ENCODE measurements at regions not wholly inside any gene's neighbourhood (a gene's known extent, or its start where the extent isn't known, plus 50 kb on each side); places are given as distances from the start of the nearest gene placed in this dataset.
"Not testable (repeated sequence)": the region's sequence is repeated elsewhere in the genome, so short reads cannot be mapped to it uniquely, and the experiment has no call there.

DNA sequence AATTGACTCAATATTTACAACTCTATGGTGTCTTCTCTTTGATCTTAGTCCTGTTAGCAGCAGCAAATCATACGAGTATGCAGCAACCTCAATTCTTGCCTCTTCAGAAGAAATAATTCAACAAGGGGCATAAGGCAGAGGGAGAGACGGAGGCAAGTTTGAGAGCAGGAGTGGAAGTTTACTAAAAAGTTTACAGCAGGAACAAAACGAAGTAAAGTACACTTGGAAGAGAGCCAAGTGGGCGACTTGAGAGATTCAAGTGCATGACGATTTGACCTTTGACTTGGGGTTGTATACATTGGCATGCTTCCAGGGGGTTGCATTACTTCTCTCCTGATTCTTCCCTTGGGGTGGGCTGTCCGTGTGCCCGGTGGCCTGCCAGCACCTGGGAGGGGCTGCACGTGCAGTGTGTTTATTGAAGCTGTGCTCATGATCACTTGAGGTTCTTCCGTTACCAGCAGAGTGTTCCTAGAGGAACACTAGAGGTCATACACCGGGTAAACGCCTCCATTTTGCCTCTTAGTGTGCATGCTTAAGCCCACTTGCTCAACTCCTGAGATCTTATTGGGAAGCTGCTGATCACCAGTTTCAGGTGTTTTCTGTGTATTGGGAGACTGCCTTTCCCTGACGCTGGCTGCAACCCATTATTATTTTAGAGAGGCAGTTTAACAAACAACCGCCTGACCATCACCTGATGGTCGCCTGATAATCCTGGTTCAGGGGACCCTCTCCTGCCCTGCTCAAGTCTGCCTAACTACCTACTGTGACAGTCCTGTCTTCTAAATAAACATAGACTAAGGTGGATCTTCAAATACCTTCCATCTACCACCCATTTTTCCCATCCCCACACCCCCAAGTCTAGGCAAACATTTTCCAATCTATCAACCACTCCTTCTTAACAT is 172.4 kb upstream of the MYLIP start:
- DNase-seq (ENCODE audit: low read depth), result no peak

DNA sequence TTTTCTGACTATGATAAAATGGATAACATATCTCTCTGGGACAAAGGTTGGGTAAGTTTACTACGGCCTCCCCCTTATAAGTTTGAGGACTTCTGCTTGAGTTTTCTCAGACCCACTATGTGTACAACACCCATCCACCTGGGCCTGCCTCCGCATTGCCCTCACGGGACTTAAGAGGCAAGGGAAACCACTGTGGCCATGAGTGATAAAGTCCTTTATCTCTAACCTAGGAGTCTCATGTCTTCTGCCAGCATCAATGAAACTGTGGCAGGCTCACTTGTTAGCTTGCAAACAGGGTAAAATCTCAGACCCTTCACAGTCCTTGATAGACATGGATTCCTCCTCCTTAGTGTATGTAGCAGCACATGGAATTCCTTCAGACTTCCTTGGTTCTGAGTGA is 173.4 kb upstream of the MYLIP start:
- no peak for DNase-seq (ENCODE audit: low read depth)

DNA sequence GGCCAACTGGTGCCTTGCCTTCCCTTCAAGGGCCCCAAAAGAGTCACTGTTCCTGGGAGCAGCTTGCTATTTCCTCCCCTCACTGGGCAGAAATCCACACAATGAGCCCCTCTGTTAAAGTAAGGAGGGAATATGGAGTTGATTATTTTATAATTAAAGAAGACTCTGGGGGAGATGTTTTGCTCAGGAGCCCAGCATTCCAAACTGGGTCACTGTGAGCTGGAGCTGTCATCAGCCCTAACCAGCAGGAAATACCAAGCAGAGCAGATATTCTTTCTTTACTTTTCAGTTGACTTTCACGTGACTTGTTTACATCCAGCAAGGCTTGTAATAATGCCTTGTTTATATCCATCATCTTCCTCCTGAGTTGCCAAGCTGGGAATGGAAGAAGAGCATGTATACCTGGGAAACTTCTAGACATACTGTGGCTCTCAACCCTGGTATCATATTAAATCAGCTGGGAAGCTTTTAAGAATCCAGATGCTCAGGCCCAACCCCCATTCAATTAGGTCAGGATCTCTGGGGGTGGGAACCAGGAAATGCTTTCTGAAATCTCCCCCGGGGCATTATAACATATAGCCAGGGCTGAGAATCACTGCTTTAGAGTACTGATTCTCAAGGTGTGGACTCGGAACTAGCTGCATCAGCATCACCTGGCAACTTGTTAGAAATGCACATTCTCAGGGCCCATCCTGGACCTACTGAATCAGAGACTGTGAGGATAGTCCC is 175.6 kb upstream of the MYLIP start:
- DNase-seq (ENCODE audit: low read depth), result no peak

DNA sequence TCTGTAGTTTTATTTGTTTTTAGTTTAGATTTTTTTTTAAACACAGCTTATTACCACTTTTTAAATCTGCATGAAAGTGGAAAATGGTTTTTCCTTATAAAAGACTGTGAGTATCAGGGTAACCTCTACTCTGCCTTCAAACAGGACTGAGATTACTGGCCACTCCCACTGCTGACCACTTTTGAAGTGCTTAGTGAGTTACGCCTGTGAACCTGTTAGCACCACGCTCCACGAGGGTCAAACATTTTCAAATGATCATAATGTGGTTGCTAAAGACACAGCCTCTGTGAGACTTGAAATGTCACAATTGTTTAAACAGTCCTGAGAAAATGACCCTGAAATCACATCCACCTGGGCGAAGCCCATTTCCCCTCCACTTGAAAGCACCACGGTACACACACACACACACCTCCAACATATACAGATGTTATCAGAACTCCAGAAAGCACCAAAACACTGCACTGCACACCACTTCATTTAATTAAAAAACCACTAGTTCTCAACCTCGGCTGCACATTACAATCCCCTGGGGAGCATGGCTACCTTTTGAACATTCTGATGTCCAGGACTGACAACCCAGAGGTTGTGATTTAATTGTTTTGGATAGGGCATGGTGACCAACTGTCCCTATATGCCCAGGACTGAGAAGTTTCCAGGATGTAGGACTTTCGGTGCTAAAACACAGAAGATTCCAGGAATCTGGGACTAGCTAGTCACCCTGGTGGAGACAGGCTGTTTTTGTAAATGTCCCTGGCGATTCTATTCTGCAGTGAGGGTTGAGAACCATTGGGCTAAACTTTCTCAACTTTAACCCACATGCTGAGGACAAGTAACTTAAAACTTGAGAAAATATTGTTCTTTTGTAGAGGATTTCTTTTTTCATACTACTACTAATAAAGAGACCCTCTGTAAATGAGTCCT is 176.4 kb upstream of the MYLIP start:
- no peak for DNase-seq (ENCODE audit: low read depth)

DNA sequence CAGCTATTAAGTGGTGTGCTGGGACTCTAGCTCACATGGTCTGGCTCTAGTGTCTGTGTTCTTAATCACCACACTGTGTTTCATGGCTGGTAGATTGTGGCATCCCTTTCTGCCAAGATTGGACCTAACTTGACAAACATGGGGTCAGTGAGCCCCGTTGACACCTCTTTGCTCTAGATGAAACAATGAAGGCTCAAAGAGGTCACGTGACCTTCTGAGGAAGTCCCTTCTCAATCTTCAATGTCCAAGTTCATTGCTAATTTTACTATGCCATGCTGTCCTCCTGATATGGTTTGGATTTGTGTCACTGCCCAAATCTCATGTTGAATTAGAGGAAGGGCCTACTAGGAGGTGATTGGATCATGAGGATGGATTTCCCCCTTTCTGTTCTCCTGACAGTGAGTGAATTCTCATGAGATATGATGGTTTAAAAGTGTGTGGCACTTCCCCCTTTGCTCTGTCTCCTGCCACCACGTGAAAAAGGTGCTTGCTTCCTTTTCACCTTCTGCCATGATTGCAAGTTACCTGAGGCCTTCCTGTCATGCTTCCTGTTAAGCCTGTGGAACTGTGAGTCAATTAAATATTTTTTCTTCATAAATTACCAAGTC is 177.8 kb upstream of the MYLIP start:
- no peak for DNase-seq (ENCODE audit: low read depth)

DNA sequence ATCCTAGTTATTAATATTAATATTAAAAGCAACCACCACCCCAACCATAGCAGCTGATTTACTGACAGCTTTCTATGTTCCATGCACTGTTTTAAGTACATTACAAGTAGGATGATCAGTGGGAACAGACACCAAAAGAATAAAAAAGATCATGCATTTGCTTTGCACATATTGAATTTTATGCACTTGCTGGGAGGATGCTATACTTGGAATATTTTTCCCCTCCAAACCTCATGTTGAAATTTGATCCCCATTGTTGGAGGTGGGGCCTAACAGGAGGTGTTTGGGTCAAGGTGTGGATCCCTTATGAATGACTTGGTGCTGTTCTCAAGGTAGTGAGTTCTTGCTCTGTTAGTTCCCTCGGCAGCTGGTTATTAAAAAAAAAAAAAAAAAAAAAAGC is 178.9 kb upstream of the MYLIP start:
- DNase-seq (ENCODE audit: low read depth), result no peak

DNA sequence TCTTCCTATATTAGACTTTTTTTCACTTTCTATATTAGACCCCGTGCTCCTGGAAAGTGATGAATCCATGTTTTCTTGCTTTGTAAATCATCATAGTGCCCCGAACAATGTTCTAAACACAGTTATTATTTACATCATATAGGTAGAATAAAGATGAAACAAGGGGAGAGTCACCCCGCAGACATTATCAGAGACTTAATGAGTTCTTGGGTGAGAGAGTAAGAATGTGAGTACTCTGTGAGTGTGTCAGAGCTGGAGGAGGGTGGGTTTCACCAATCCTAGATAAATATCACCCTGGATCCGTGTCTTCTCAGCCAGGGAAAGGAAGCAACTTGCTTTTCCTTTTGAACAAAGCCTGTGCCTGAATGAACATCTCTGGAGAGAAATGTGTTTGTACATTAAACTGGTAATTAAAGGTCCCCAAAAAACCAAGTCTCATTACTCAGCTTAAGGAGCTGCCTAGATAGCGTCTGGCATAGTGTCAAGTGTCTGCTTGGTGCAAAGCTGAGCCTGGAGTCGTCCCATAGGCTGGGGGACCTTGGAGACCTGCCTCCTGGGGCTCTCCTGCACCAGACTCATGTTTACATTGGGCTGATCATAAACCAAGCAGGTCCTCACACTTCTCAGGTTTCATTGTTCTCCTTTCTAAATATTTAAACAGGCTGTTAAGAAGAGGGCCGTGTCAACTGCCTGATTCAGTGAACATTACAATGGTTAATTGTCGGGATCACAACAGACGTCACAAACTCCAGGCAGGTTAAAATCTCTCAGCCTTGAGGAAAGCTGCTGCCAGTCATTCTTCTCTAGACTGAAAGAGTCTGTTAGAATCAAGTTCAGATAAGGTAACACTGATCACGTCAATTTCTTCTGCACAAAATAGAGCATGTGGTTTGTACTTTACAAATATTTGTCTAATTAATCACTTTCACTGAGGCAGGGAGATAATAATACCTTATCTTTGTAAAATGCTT is 179.7 kb upstream of the MYLIP start:
- DNase-seq (ENCODE audit: low read depth), result no peak

DNA sequence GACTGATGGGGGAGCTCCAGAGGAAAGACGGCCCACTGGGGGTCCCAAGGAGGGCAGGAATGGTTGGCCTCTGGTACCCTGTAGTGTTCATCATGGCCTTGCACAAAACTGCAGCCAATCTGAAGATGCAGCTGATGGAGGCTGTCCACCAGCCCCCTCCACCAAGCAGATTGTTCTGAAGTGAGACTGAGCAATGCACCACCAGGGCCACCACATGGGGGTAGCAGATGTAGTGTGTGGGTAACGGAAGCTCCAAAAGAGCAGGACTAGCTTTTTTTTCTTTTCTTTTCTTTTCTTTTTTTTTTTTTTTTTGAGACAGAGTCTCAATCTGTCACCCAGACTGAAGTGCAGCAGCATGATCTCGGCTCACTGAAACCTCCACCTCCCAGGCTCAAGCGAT is 181.0 kb upstream of the MYLIP start:
- DNase-seq (ENCODE audit: low read depth), result no peak

DNA sequence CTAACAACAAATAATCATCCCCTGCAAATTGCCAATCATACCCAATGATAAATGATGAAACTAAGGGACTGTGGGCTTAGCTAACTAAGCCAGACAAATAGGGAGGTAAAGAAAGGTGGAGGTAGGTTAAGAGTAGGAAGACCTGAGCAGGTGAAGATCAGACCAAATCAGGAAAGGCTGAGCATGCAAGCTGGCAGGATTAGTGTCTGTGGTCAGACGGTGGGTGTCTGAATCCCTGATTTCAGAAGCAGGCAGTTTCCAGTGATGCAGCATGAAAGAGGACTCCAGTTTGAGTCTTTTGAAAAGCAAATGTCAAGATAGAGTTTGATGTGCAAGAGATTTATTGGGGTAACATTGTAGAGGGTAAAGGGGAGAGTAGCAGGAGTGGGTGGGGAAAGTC is 181.4 kb upstream of the MYLIP start:
- no peak for DNase-seq (ENCODE audit: low read depth)

DNA sequence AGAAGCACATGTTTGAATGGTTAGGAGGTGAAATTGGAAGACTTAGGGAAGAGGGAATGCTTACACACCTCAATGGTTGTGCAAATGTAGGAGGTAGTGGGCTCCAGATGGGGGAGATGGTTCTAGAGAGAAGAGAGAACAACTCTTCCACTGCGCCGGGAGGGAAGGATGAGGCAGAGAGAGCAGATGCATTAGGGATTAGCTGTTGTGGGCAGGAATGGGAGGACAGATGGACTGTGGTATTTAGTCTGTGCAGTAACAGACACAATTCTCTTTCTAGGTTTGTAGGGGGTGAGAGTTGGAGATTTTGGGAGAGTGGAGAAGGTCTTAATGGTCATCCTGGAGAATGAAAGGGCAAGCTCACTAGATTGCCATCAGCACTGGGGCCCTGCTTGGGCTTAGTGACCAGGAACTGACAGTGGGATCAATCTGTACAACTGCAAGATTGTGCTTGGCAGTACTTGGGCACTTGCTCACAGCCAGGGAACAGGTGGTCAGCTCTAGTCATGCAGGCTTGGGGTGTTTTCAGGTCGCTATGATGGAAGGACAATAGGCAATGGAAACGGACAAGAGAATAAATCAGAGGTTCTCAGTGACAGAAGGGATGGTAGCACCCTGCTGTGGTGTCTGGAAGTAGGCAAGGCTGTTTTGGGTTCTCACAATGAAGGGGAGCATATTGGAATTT is 182.0 kb upstream of the MYLIP start:
- no peak for DNase-seq (ENCODE audit: low read depth)

DNA sequence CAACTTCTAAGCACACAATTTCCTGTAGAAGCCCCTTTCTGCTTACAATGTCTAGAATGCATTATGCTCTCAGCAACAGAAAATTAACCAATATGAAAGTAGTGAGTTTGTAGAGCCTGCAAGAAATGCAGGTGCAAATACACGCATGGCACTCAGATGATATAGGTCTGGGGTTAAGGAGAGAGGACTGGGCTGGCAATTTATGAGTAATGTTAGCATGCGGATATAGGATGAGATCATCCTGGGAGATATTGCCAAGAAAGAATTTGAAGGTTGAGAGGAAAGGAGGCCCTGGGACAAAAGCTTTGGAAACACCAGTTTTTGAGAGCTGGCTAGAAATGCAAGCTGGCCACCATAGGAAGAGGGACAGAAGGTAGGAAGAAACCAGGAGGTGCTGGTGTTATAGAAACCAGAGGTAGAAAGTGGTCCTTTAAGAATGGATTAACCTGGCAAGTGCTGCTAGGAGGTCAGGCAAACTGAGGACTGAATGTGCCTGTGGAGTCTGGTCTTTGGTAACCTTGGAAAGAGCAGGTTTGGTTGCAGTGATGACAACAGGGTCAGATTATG is 183.2 kb upstream of the MYLIP start:
- DNase-seq (ENCODE audit: low read depth), result no peak

DNA sequence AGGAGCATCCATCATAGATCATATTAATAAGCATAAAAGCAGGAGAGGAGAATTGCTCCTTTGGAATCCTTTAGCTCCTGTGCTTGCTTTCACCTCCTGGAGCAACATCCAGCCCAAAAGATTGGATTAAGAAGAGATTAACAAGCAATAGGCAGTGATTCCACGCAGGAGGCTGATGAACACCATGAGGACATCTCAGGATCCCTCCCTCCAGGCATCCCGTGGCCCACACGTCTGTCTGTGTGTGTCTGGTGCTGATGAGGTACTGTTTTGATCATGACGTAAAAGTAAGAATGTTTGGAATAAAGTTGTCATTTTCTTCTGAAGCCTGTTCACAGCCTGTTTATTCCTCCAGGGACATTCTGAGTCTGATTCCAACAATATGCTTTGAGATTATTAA is 185.5 kb upstream of the MYLIP start:
- no peak for DNase-seq (ENCODE audit: low read depth)

DNA sequence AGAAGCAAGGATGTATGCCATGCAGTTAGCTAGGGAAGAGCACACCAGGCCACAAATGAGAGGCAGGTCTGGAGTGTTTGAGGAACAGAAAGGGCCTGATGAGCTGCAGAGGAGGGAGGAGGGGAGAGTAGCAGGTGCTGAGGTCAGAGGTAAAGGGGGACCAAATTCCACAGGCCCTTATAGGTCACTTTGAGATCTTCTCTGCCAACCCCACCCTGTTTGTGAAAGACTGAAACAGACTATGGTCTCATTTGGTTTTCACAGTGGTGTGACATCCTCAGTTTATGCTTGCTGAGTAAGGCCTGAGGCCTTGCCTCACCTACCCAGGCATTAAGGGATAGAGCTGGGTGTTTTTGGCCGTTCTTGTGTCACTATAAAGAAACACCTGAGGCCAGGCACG is 187.7 kb upstream of the MYLIP start:
- DNase-seq (ENCODE audit: low read depth), result no peak

DNA sequence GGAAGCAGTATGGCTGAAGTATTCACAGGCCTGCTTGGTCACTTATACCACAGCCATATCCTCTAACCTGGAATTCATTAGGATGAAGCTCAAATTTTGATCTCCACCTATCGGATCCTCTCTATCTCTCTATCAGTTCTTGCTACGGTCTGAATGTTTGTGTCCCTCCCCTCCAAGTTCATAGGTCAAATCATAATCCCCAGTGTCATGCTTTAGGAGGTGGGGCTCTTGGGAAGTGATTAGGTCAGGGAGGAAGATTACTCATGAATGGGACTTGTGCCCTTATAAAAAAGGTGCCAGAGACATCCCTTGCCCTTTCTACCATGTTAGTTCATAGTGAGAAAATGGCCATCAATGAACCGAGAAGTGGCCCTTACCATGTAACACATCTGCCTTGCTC is 190.8 kb upstream of the MYLIP start:
- DNase-seq (ENCODE audit: low read depth), result no peak

DNA sequence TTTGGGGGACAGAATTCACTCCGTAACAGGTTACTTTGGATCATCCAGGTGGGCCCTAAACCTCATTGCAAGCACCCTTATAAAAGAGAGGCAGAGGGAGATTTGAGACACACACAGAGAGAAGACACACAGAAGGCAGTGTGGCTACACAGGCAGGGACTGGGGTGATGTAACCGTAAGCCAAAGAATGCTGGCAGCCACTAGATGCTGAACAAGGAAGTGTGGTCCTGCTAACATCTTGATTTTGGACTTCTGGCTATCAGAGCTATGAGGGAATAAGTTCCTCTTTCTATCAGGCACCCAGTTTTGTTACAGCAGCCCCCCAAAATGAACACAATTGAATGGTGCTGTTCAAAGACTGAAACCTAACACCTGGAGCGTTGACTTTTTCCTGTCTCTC is 191.3 kb upstream of the MYLIP start:
- no peak for DNase-seq (ENCODE audit: low read depth)

DNA sequence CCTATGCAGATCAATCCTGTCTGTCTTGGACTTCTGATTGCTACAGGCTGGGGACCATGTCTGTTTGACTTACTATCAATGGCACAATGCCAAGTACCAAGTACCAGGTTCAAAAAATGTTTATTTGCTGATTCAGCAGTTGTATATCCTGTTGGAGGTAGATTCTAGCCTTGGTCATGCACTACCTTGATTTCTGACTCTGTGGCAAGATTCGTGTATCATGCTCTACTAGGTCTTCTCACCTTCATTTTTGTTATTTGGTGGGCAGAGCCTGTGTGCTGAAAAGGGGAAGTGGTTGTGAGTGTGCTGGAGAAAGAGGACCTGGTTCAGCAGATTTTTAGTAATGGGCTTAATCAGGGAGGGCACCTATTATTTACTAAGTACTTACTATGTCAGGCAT is 192.4 kb upstream of the MYLIP start:
- no peak for DNase-seq (ENCODE audit: low read depth)

DNA sequence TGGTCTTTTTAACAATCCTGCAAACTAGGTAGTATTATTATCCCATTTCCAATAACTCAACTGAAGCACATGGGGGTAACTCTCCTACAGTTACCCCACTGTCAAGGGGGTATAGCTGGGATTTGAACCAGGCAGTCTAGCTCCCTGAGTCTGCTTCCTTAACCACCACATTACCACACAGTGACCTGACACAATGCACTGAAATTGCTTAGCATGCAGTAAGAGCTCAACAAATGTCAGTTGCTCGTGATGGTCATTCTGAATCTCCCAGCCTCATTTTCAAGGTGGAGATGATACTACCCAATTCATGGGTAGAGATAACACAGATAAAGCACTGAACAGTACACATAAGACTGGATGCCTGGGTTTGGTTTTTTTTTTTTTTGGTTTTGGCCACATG is 193.2 kb upstream of the MYLIP start:
- DNase-seq (ENCODE audit: low read depth), result no peak

DNA sequence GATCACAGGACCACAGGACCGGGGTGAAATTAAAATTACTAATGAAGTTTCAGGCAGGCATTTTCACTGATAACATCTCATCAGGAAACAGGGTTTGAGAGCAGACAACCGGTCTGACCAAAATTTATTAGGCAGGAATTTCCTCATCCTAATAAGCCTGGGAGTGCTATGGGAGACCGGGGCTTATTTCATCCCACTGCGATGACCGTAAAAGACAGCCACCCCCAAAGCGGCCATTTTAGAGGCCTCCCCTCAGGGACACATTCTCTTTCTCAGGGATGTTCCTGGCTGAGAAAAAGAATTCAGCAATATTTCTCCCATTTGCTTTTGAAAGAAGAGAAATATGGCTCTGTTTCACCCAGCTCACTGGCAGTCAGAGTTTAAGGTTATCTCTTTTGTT is 197.2 kb upstream of the MYLIP start:
- DNase-seq (ENCODE audit: low read depth), result not testable (repeated sequence)

DNA sequence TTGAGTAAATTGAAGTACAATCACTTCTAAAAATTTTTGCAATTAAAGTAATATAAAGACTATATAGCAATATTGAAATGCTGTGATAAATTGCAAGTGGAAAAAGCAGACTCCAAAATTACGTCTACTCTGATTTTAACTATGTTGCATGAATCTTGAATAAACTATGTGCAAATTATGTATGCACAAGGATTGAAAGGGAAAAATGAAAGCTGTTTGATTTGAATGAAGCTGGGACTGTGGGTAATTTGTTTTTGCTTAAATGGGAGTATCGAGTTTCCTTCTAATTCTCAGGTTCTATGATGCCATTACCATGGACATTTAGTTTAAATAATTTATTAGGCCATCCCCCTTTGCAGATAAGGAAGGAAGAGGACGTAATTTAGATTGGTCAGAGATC is 198.7 kb upstream of the MYLIP start:
- no peak for DNase-seq (ENCODE audit: low read depth)

DNA sequence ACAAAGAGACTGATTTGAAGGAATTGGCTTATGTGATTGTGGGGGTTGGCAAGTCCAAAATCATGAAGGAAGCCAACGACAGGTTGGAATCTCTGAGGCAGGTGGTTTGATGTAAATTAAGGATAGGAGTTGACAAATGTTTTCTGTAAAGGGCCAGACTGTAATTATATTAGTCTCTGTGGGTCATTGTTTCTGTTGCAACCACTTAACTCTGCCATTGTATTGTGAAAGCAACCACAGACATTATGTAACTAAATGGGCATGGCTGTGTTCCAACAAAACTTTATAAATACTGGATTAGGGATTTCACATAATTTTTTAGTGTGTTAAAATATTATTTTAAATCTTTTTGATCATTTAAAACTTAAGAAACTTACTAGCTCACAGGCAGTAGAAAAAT is 199.2 kb upstream of the MYLIP start:
- no peak for DNase-seq (ENCODE audit: low read depth)
